ENCODE measurements at regions not wholly inside any gene's neighbourhood (a gene's known extent, or its start where the extent isn't known, plus 50 kb on each side); places are given as distances from the start of the nearest gene placed in this dataset.

DNA sequence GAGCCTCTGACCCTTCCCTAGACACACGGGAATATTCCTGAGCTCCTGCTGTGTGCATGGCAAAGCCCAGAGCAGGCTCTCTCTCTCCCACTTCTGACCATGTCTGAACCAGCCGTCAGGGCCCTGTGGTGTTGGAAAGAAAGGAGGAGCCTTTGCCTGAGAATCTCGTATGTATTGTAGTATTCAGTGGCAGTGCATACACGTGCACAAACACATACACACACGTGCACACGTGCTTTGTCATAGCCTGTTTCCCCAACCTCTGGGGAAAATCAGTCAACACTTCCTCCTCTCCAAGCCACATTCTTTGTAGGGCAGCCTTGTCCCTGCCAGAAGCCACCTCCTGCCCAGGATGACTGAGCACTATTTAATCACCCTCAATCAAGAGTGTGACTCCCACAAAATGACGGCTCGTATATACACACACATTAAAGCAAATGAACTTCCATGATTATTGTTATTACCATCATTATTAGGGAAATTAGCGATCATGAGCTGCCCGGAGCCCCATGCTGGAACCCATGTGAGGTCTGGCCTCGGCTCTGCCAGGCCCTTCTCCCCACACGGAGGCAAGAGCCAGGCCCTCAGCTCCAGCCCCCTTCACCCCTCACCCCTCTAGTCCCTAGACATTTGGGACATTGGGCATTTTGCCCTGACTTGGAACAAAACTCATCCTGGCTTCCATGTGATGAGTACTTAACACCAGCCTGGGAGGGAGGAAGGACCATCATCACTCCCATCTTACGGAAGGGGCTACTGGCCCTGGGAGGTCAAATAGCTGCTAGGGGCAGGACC, 331.9 kb downstream of the NPHP4 start:
- 30 to 34% methylated on average over 13 of the region's 13 CpGs for WGBS, 2 donors
- H3K4me3 ChIP-seq: no peak overlapping the region
- peak overlapping the region in 4 of 10 donors; percentile 23 to 59 (median 50) for H3K27ac ChIP-seq
- peaks cover 0 to 2% (median 0%) of the 10 kb centered on the region in 11 donors for H3K9me3 ChIP-seq
- H3K27me3 ChIP-seq: peaks cover 0 to 20% (median 0%) of the 10 kb centered on the region in 7 donors
- TF ChIP-seq, protein P1, sequence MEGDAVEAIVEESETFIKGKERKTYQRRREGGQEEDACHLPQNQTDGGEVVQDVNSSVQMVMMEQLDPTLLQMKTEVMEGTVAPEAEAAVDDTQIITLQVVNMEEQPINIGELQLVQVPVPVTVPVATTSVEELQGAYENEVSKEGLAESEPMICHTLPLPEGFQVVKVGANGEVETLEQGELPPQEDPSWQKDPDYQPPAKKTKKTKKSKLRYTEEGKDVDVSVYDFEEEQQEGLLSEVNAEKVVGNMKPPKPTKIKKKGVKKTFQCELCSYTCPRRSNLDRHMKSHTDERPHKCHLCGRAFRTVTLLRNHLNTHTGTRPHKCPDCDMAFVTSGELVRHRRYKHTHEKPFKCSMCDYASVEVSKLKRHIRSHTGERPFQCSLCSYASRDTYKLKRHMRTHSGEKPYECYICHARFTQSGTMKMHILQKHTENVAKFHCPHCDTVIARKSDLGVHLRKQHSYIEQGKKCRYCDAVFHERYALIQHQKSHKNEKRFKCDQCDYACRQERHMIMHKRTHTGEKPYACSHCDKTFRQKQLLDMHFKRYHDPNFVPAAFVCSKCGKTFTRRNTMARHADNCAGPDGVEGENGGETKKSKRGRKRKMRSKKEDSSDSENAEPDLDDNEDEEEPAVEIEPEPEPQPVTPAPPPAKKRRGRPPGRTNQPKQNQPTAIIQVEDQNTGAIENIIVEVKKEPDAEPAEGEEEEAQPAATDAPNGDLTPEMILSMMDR (IDR thresholded peaks at IDR 0.05): no peak
- ATAC-seq: peak; percentile 66 to 94 (median 88)
- peak in 1 of 2 donors; percentile 41 for DNase-seq
- H3K36me3 ChIP-seq: no peaks in the 10 kb centered on the region
- intact Hi-C loops (cut with DNase I): loop anchor here in 1 of 10 donors (2.0 kb wide), 1 partner anchor 64 kb away; no protein-coding TSS in a partner anchor
- peaks cover 0 to 15% (median 5%) of the 10 kb centered on the region in 9 donors for H3K4me1 ChIP-seq

DNA sequence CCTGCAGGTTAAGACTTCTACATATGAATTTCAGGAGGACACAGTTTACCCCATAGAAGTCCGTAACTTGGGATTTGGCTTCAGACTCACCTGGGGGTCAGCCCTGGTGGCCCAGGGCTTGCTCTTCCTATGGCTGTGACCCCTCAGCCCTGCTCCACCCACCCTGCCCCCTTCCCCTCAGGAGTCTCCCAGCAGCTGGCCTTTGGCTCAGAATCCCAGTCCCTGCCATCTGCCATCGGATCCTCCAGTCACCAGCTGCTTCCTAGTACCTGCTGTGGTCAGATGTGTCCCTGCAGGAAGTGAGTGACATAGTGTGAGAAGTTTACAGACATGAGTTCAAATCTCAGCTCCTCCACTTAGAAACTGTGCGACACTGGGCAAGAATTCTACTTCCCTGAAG, 332.6 kb downstream of the NPHP4 start:
- 68 to 69% methylated on average over 3 of the region's 3 CpGs for WGBS, 2 donors
- ATAC-seq (no peak), DNase-seq (no peak)
- Histone ChIP-seq H3K27ac (peak overlapping the region in 2 of 10 donors; percentile 30 to 59), H3K36me3 (no peaks in the 10 kb centered on the region), H3K9me3 (peaks cover 0 to 9% (median 0%) of the 10 kb centered on the region in 11 donors), H3K27me3 (peaks cover 0 to 20% (median 0%) of the 10 kb centered on the region in 7 donors), H3K4me1 (peaks cover 0 to 15% (median 5%) of the 10 kb centered on the region in 9 donors), H3K4me3 (no peak overlapping the region)
- intact Hi-C loops (cut with DNase I): loop anchor here in 1 of 10 donors (2.0 kb wide), 1 partner anchor 65 kb away; no protein-coding TSS in a partner anchor
- TF ChIP-seq, protein P1 (IDR thresholded peaks at IDR 0.05): no peak

DNA sequence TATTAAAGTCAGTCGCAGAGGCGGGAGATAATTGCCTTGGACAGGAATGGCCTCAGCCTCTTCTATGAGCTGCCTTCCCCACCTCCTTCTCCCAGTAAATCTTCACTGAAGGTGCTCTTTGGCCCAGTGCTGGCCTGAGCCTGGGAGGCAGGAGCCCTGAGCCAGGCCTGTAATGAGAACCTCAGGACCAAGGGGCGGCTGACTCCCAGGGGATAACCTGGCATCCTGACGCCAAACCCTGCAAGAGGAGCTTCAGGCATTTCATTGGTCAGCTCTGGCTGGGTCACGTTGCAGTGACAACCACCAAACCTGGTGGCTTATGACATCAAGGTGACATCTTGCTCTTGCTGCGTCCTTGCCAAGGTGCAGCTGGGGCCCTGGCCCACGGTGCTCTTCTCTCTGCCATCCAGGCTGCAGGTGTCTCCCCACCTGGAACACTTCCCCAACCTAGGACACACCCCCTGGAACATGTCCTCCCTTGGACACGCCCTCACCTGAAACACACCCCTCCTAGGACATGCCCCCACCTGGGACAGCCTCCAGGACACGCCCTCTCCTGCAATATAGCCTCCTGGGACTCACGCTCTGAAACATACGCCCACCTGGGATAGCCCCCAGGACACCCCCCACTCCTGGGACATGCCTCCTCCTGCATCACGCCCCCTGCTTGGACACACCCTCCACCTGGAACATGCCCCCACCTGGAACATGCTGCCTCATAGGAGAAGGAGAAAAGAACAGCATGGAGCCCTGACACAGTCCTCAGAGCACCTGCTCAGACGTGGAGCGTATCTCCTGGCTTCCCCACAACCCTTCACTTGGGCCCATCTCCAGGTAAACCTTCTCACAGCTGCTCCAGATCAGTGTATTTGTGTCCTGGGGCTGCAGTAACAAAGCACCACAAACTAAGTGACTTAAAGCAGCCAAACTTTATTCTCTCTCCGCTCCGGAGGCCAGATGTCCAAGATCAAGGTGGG, 333.6 kb downstream of the NPHP4 start:
- Histone ChIP-seq H3K27ac (no peak overlapping the region), H3K4me3 (no peak overlapping the region), H3K36me3 (no peaks in the 10 kb centered on the region), H3K9me3 (peaks cover 0 to 11% (median 0%) of the 10 kb centered on the region in 11 donors), H3K27me3 (peaks cover 0 to 15% (median 0%) of the 10 kb centered on the region in 7 donors), H3K4me1 (peaks cover 0 to 15% (median 5%) of the 10 kb centered on the region in 9 donors)
- ATAC-seq (no peak), DNase-seq (no peak)
- TF ChIP-seq, protein P1 (IDR thresholded peaks at IDR 0.05): no peak
- intact Hi-C loops (cut with DNase I): no loop called here
- WGBS, 2 donors: 80 to 84% methylated on average over 16 of the region's 16 CpGs

Measured in heart right ventricle (tissue), 16 donors.